Heart left ventricle (tissue), 13 donors: ENCODE measurements at regions not wholly inside any gene's neighbourhood (a gene's known extent, or its start where the extent isn't known, plus 50 kb on each side); places are given as distances from the start of the nearest gene placed in this dataset.

Source experiments
- CTCF ChIP-seq, 12 donors: fragments of 200-600 bp; sonication (generic) in 4 of 12; IDR thresholded peaks; one replicate each; pipeline versions ENCODE4 v1.5.0 to v1.8.0; 2018 to 2022; ENCODE audit warnings: antibody characterized with exemption in 12 of 12, mild to moderate bottlenecking in 5 of 12
- POLR2A ChIP-seq, 2 donors: fragments of 450-650 bp; IDR thresholded peaks; one replicate each; pipeline ENCODE4 v1.6.1; 2017; ENCODE audit warnings: antibody characterized with exemption in 2 of 2, mild to moderate bottlenecking in 2 of 2, moderate library complexity in 2 of 2
- donor health status: ischemic (EF 13 %, LVEDD 7.1; RV severe dilation, severe dysfunction).
- donor health status: DM: no; HTN: yes; CAD: no.
- donor health status: DM: no; HTN: no; CAD: no.
- donor health status: ischemic (EF 25% LVEDD 6.9; RV normal size, moderate dysfunction).
- donor health status: ischemic (EF 25% LVEDD 5.7; RV mildly dilated, moderate dysfunction).
- donor health status: ischemic (EF 35%, LVEDD 5.7; RV mildly dilated, moderate dysfunction).
- donor health status: nonischemic (EF 11% LVEDD 7.7; RV severe dilation, severe dysfunction).
- donor health status: DM: yes; HTN: yes; CAD: no.
- donor health status: PGD.
- donor health status: ischemic (EF 29% LVEDD 5.4; RV normal size, mild dysfunction).
- donor health status: nonischemic (EF 23%, LVEDD 6.1; RV moderate dilation, normal function).

DNA sequence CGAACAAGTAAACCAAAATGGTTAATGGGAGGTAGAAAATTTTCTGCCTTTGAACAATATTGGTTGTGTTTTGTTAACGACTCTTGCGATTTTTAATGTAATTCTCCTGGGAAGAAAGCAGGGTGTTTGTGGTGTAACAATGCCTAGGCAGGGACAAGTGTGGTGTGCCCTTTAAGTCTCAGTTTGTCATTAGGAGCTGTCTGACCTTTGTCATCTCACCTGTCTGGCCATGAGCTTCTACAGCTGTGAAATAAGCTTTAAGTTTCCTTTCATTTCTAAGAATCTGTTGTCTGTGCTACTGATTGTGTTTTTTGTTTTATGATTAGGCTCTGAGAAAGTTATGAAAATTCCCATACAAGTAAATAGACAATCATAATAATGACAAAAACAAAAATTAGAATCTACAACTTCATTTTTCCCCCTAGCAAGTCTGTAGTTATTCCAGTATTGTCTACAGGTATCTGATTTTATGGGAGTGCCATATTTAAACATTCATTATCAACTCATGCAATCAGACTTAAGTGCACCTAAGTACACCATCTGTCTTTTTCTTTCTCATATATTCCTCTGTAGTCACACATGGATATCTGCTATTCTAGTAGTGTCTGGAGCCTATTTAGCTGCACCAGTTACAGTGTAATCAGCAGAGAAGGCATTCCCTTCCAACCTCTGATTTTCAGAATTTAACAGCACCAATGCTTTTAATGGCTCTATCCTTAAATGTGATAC, 203.5 kb downstream of the PPARGC1A start:
- TF ChIP-seq CTCF (IDR thresholded peaks at IDR 0.05) (no peak), POLR2A (IDR thresholded peaks at IDR 0.05) (no peak)
